Panc1 (cell line): ENCODE measurements at regions not wholly inside any gene's neighbourhood (a gene's known extent, or its start where the extent isn't known, plus 50 kb on each side); places are given as distances from the start of the nearest gene placed in this dataset.

Experiments used
- ATAC-seq: fragments of 200-7000 bp; cut with Tn5 transposase; 2 replicates; pipeline ENCODE4 v1.9.1; 2020; ENCODE audit warnings: mild to moderate bottlenecking, moderate library complexity
- BruUV-seq: library from RNA; stranded (reverse); fragments of 400-500 nt; replicated peaks from 2 replicates; lab custom pipeline; 2021; lab: Mats Ljungman, UMichigan
- CTCF ChIA-PET: fragments of 300-600 bp; sonication (Branson Sonifier 250); formaldehyde crosslinking; loops from one replicate; lab custom pipeline; 2022; ENCODE audit warnings: antibody characterized with exemption; lab: Charles Lee
- POLR2A ChIA-PET: fragments of 300-600 bp; sonication (Branson Sonifier 250); formaldehyde crosslinking; loops from one replicate; lab custom pipeline; 2022; ENCODE audit warnings: antibody characterized with exemption; lab: Charles Lee
- DNase-seq: peaks from one replicate; pipeline ENCODE4 v3.0.0-alpha.2; 2010; ENCODE audit warnings: low read depth, low spot score
- H3K27ac ChIP-seq: 2 replicates; pipeline ENCODE4 v1.5.1; 2011; ENCODE audit warnings: mild to moderate bottlenecking, low read length, inconsistent platforms
- H3K27me3 ChIP-seq: fragments of 200-500 bp; sonication (Bioruptor generic); 2 replicates; pipeline ENCODE4 v1.6.0; 2014; ENCODE audit warnings: low read length, inconsistent platforms; ENCODE audit not compliant: control insufficient read depth, insufficient read depth
- H3K36me3 ChIP-seq: fragments of 200-500 bp; sonication (Bioruptor generic); 2 replicates; pipeline ENCODE4 v1.5.1; 2014; ENCODE audit warnings: inconsistent platforms, mild to moderate bottlenecking, low read length, moderate library complexity; ENCODE audit not compliant: control insufficient read depth, insufficient read depth
- H3K4me1 ChIP-seq: 2 replicates; pipeline ENCODE4 v1.5.1; 2011; ENCODE audit warnings: inconsistent platforms, mild to moderate bottlenecking, low read length, moderate library complexity; ENCODE audit not compliant: control insufficient read depth, insufficient read depth
- H3K4me3 ChIP-seq, 2 experiments: 2 replicates each; pipeline ENCODE4 v1.5.1; 2011 to 2012; ENCODE audit warnings: low read depth in 2 of 2, low read length in 2 of 2, mild to moderate bottlenecking in 2 of 2, inconsistent platforms in 1 of 2, moderate library complexity in 1 of 2
- H3K9me3 ChIP-seq: fragments of 200-500 bp; sonication (Bioruptor generic); 2 replicates; pipeline ENCODE4 v1.5.1; 2014; ENCODE audit warnings: low read depth, mild to moderate bottlenecking, inconsistent platforms, low read length, moderate library complexity; ENCODE audit not compliant: control insufficient read depth, insufficient read depth
- CTCF ChIP-seq: fragments of 450-650 bp; IDR thresholded peaks from 2 replicates; pipeline ENCODE4 v1.5.1; 2017; ENCODE audit warnings: mild to moderate bottlenecking
- POLR2AphosphoS5 ChIP-seq: IDR thresholded peaks from 2 replicates; pipeline ENCODE4 v1.6.1; 2012; ENCODE audit warnings: mild to moderate bottlenecking, low read depth, low read length, moderate library complexity
- SIN3A ChIP-seq: IDR thresholded peaks from 2 replicates; pipeline ENCODE4 v1.6.1; 2012; ENCODE audit warnings: low read depth, mild to moderate bottlenecking, low read length, moderate library complexity, borderline replicate concordance; ENCODE audit not compliant: insufficient read depth
- TCF7L2 ChIP-seq: IDR thresholded peaks from 2 replicates; pipeline ENCODE4 v1.6.1; 2011; ENCODE audit warnings: mild to moderate bottlenecking, low read depth, low read length, inconsistent platforms
- in situ Hi-C: cut with HindIII; loops from 2 replicates; pipeline ENCODE4 v1.10.0; 2016; ENCODE audit warnings: low sequenced_read_pairs, low pct_unique_long_range_greater_than_20kb
- intact Hi-C: fragments of 100-400 bp; cut with micrococcal nuclease; formaldehyde crosslinking; loops from one replicate; pipeline ENCODE4 v1.10.0; 2022; ENCODE audit not compliant: unreplicated experiment
- TF ChIP-seq, protein P1 (sequence below), 2 experiments: IDR thresholded peaks; 2 replicates each; pipeline ENCODE4 v1.6.1; 2011 to 2012; ENCODE audit warnings: low read depth in 2 of 2, control low read depth in 1 of 2, low read length in 1 of 2, mild to moderate bottlenecking in 1 of 2, moderate library complexity in 1 of 2; ENCODE audit not compliant: insufficient read depth in 1 of 2

- H3K36me3 ChIP-seq = no peaks in the 10 kb centered on the region
- ATAC-seq (no peak), DNase-seq (no peak)
- no peak overlapping the region for H3K4me3 ChIP-seq
- BruUV-seq = no TSS peak
- CTCF ChIA-PET = no interaction called here
- intact Hi-C loops (no loop called here), in situ Hi-C loops (no loop called here)
- H3K27me3 ChIP-seq = no peaks in the 10 kb centered on the region
- POLR2A ChIA-PET = no interaction called here
- TF ChIP-seq, protein P1, sequence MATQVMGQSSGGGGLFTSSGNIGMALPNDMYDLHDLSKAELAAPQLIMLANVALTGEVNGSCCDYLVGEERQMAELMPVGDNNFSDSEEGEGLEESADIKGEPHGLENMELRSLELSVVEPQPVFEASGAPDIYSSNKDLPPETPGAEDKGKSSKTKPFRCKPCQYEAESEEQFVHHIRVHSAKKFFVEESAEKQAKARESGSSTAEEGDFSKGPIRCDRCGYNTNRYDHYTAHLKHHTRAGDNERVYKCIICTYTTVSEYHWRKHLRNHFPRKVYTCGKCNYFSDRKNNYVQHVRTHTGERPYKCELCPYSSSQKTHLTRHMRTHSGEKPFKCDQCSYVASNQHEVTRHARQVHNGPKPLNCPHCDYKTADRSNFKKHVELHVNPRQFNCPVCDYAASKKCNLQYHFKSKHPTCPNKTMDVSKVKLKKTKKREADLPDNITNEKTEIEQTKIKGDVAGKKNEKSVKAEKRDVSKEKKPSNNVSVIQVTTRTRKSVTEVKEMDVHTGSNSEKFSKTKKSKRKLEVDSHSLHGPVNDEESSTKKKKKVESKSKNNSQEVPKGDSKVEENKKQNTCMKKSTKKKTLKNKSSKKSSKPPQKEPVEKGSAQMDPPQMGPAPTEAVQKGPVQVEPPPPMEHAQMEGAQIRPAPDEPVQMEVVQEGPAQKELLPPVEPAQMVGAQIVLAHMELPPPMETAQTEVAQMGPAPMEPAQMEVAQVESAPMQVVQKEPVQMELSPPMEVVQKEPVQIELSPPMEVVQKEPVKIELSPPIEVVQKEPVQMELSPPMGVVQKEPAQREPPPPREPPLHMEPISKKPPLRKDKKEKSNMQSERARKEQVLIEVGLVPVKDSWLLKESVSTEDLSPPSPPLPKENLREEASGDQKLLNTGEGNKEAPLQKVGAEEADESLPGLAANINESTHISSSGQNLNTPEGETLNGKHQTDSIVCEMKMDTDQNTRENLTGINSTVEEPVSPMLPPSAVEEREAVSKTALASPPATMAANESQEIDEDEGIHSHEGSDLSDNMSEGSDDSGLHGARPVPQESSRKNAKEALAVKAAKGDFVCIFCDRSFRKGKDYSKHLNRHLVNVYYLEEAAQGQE (IDR thresholded peaks at IDR 0.05; ENCODE audit: insufficient read depth in 1 of 2, low read depth in 2 of 2, low read length in 1 of 2) = no peak
- TF ChIP-seq POLR2AphosphoS5 (no peak), CTCF (no peak), SIN3A (no peak), TCF7L2 (no peak)
- no peaks in the 10 kb centered on the region for H3K9me3 ChIP-seq
- H3K4me1 ChIP-seq = no peaks in the 10 kb centered on the region
- no peak overlapping the region for H3K27ac ChIP-seq
These were observed 92.3 kb upstream of the SPATA31C2 start for GRCh38 chr9:88230612-88231011.

DNA sequence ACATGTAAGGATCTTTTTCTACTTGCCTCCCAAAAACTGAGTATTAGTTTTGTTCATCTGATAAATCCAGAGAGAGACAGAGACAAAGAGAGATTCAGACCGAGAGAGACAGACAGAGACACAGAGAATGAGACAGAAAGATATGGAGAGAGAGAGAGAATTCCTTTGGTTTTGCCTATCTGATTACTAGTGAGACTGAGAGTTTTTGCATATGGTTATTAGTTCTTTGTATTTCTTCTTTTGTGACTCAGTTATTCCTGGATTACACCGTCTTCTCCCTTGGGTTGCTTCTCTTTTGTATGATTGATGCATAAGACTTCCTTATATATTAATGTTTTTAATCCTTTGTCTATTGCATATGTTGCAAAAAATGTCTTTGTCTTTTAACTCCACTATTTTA, 91.2 kb upstream of the SPATA31C2 start:
- TF ChIP-seq, protein P1 (IDR thresholded peaks at IDR 0.05; ENCODE audit: insufficient read depth in 1 of 2, low read depth in 2 of 2, low read length in 1 of 2) = no peak
- TF ChIP-seq CTCF (no peak), TCF7L2 (no peak), SIN3A (no peak), POLR2AphosphoS5 (no peak)
- in situ Hi-C loops (no loop called here), intact Hi-C loops (no loop called here)
- H3K4me1 ChIP-seq = no peaks in the 10 kb centered on the region
- CTCF ChIA-PET = no interaction called here
- no peak for DNase-seq
- H3K36me3 ChIP-seq = no peaks in the 10 kb centered on the region
- POLR2A ChIA-PET = no interaction called here
- H3K27me3 ChIP-seq = no peaks in the 10 kb centered on the region
- no TSS peak for BruUV-seq
- no peak overlapping the region for H3K27ac ChIP-seq
- no peaks in the 10 kb centered on the region for H3K9me3 ChIP-seq
- H3K4me3 ChIP-seq = no peak overlapping the region
- no peak for ATAC-seq
